Activated CD8-positive, alpha-beta memory T cell treated with anti-CD3 and anti-CD28 coated beads for 4 hours (primary cell): ENCODE measurements at regions not wholly inside any gene's neighbourhood (a gene's known extent, or its start where the extent isn't known, plus 50 kb on each side); places are given as distances from the start of the nearest gene placed in this dataset.
"Not testable (repeated sequence)": the region's sequence is repeated elsewhere in the genome, so short reads cannot be mapped to it uniquely, and the experiment has no call there.

ENCODE experiments used
- DNase-seq, 2 donors: peaks; one replicate each; pipeline ENCODE4 v3.0.0-alpha.2; 2020; ENCODE audit warnings: low read depth in 2 of 2

GRCh38 chr6:11384531-11385309 is 152.3 kb upstream of the NEDD9 start:
- DNase-seq = no peak

GRCh38 chr6:11381801-11382513 is 149.5 kb upstream of the NEDD9 start:
- DNase-seq = peak; percentile 35 to 51

GRCh38 chr6:11380969-11381744 is 148.7 kb upstream of the NEDD9 start:
- DNase-seq = no peak

GRCh38 chr6:11380549-11380948 is 148.1 kb upstream of the NEDD9 start:
- DNase-seq = no peak

- DNase-seq = no peak
Observed at GRCh38 chr6:11379805-11380204, 147.3 kb upstream of the NEDD9 start.

GRCh38 chr6:11378639-11379038 is 146.2 kb upstream of the NEDD9 start:
- DNase-seq = no peak

- no peak for DNase-seq
Observed at GRCh38 chr6:11374036-11375010, 141.9 kb upstream of the NEDD9 start.

GRCh38 chr6:11373208-11373607 is 140.7 kb upstream of the NEDD9 start:
- no peak for DNase-seq

- not testable (repeated sequence) for DNase-seq
Observed at GRCh38 chr6:11372186-11372790, 139.8 kb upstream of the NEDD9 start.

GRCh38 chr6:11370191-11371018 is 137.9 kb upstream of the NEDD9 start:
- DNase-seq = no peak

- DNase-seq = no peak
Observed at GRCh38 chr6:11368760-11369159, 136.3 kb upstream of the NEDD9 start.

- no peak for DNase-seq
Observed at GRCh38 chr6:11368264-11368663, 135.8 kb upstream of the NEDD9 start.

- DNase-seq = no peak
Observed at GRCh38 chr6:11367638-11368199, 135.3 kb upstream of the NEDD9 start.

GRCh38 chr6:11366934-11367637 is 134.6 kb upstream of the NEDD9 start:
- DNase-seq = no peak

GRCh38 chr6:11366183-11366933 is 133.9 kb upstream of the NEDD9 start:
- peak in 1 of 2 donors; percentile 56 for DNase-seq

GRCh38 chr6:11364971-11365397 is 132.5 kb upstream of the NEDD9 start:
- DNase-seq = no peak

- DNase-seq = peak; percentile 35 to 68
Observed at GRCh38 chr6:11363881-11364576, 131.6 kb upstream of the NEDD9 start.

GRCh38 chr6:11362564-11362963 is 130.1 kb upstream of the NEDD9 start:
- DNase-seq = no peak
